HG02840 (cell line): ENCODE measurements at regions not wholly inside any gene's neighbourhood (a gene's known extent, or its start where the extent isn't known, plus 50 kb on each side); places are given as distances from the start of the nearest gene placed in this dataset.
"Not testable (repeated sequence)": the region's sequence is repeated elsewhere in the genome, so short reads cannot be mapped to it uniquely, and the experiment has no call there.

Experiments
- ATAC-seq: cut with Tn5 transposase; IDR thresholded peaks from one replicate; pipeline ENCODE4 v1.9.1; 2021; ENCODE audit warnings: mild to moderate bottlenecking, moderate library complexity, moderate number of reproducible peaks; ENCODE audit not compliant: unreplicated experiment, low FRiP score

GRCh38 chr4:189809839-189810238, 130.8 kb upstream of the FRG1 start:
- no peak for ATAC-seq

DNA sequence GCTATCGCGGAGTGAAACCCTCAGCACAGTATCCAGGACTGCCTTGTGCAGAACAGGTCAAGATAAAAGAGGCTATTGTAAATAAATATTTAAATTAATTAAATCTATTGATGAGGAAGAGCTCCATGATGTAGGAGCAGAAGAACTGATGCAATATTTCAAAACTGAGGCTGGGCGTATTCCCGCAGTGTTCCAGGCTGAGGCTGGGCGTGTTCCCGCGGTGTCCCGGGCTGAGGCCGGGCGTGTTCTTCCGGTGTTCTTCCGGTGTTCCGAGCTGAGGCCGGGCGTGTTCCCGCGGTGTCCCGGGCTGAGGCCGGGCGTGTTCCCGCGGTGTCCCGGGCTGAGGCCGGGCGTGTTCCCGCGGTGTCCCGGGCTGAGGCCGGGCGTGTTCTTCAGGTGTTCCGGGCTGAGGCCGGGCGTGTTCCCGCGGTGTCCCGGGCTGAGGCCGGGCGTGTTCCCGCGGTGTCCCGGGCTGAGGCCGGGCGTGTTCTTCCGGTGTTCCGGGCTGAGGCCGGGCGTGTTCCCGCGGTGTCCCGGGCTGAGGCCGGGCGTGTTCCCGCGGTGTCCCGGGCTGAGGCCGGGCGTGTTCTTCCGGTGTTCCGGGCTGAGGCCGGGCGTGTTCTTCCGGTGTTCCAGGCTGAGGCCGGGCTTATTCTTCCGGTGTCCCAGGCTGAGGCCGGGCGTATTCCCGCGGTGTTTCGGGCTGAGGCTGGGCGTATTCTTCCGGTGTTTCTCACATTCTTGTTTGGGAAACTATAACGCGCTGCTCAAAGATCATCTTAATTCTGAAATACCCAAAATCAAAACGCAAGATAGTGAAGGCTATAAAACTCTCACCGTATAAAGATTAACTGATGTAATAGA, 130.1 kb upstream of the FRG1 start:
- ATAC-seq, result not testable (repeated sequence)

DNA sequence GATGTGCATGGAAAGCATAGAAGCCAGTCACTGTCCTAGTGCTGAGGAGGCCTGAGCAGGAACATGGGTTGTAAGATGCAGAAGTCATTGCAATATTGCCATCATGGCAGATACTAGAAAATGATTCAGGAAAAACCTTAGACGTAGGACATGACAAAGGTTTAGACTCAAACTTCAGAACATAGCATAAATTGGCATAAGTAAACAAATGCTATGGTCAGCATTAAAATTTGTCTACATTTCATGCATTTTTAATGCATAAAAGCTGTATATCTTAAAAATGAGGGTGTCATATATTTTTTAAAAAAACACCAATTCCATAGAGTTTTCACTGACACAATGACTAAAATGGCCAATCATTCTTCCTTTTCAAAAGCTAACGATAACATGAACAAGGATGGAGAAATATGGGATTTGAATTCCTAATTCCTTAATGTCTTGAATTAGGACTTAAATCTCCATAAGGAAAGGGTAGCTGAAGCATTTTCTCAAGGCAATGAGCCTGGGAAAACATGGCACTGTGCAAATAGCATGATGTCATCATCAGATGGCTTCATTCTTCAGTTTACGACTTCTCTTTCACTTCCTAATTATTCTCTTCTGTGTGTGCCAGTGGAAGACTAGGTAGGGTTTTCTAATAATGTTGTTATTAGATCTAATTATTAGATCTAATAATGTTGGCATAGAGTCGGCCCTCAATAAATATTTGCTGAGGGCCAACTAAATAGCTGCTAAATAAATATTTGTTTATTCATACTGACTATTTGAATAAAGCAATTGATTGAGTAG, 125.1 kb upstream of the FRG1 start:
- no peak for ATAC-seq

GRCh38 chr4:189822326-189822725, 118.3 kb upstream of the FRG1 start:
- ATAC-seq, result no peak

GRCh38 chr4:189823591-189823990, 117.1 kb upstream of the FRG1 start:
- no peak for ATAC-seq

DNA sequence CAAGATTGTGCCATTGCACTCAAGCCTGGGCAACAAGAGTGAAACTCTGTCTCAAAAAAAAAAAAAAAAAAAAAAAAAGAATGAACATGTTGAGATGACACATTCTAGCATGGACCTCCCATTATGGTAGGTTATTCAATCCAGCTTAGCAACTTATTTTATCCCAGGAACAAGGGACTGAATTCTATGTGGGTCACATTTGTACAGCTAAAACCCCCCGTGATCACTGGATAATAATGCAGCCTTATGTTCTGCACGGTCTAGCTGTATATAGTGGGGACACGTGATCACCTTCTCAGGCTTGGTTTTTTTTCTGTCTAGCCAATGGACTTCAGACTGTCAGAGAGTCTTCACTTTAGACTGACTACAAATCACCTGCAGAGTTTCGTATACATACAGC, 115.2 kb upstream of the FRG1 start:
- no peak for ATAC-seq

- ATAC-seq, result no peak
Observed at GRCh38 chr4:189826657-189827056, 114.0 kb upstream of the FRG1 start.

DNA sequence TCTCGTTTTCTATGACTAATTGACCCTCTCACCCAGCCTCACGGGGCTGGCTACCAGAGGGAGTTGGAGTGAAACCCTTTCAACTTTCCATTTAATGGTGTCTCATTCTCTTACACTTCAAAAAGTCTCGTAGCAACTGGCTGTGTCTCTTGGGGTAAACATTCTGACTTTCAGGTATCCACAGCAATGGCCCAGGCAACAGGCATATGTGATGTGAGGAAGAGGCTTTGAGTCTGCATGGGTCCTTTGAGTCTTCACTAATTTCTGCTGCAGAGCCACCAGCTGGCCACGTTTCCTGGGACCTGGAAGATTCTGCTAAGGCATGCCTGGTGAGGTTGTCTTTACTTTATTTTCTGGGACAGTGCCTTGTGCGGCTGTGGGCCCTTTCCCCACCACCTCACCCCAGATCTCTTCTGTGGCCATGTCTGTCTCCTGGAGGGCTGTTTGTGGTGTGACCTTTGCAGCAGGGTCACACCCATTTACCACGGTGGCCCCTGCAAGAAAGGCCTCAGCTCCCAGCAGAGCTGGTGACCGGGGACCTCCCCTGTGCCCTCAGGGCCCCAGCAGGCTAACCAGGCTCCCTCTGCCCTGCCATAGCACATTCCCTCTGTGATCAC, 112.5 kb upstream of the FRG1 start:
- ATAC-seq, result no peak

GRCh38 chr4:189832528-189832927, 108.1 kb upstream of the FRG1 start:
- ATAC-seq, result no peak

GRCh38 chr4:189834616-189835015, 106.1 kb upstream of the FRG1 start:
- ATAC-seq, result no peak

DNA sequence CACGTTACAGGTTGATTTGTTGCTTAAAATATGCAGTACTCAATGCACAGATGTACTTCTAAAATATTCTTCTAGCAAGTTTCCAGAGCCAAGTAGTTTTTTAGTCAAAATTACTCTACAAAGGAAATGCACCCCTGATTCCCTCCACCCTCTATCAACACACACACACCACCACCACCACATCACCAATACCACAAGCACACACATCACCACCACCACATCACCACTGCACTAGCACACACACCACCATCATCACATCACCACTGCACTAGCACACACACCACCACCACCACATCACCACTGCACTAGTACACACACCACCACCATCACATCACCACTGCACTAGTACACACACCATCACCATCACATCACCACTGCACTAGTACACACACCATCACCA, 105.2 kb upstream of the FRG1 start:
- ATAC-seq, result no peak

DNA sequence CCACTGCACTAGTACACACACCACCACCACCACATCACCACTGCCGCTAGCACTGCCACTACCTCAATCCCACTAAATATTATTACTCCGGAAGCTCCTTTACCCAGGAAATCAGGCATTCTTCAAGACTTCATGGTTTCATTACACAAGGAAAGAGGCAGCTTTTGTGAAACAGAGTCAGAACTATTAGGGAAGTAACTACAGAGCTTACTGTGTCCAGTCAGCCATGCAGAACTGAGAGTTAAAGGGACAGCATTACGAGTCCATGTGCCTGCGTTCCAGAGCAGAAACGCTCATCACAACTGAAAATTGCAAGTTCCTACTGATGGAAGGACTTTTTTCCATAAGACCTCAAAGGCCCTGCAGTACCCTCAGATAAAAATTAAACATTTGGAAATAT, 103.2 kb upstream of the FRG1 start:
- ATAC-seq, result no peak

- ATAC-seq, result no peak
Observed at GRCh38 chr4:189838821-189839497, 101.7 kb upstream of the FRG1 start.

DNA sequence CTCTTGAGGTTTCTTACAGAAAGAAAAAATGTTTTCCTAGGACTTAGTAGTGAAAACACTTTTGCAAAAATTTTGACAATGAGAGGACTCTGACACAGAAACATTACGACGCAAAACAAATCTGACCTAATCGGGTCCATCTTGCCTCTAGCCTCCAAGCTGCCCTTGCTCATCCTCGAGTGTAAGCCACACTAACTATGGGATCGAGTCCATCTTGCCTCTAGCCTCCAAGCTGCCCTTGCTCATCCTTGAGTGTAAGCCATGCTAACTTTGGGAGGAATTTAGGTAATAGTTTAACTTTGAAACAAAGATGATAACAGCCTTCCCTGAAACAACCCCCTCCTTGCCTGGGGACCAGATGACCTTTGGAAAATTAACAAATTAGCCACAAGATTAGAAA, 100.3 kb upstream of the FRG1 start:
- ATAC-seq, result no peak

DNA sequence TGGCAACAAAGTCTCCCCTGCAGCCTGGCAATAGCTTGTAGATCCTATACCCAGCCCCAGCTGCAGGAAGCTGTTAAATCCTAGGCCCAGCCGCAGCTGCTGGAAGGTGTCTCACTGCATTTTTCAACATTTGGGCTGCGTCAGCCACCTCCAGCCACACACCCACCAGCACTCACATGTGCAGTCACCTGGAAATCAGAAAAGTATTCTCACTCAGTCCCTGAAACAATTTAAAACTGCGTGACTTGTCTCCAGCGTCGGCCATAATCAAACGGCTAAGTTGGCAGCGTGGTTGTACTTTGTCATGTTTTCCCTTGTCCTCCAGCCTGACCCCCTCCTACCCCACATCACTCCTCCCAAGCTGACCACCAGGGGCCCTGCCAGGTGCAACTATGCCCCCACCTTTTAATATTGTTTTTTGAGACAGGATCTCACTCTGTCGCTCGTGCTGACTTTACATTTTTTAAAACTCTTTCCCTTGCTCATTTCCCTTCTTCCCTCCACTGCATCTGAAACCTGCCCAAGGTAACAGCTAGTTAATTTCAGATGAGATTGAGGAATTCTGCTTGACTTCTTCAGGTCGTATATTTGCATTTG, 97.2 kb upstream of the FRG1 start:
- no peak for ATAC-seq

DNA sequence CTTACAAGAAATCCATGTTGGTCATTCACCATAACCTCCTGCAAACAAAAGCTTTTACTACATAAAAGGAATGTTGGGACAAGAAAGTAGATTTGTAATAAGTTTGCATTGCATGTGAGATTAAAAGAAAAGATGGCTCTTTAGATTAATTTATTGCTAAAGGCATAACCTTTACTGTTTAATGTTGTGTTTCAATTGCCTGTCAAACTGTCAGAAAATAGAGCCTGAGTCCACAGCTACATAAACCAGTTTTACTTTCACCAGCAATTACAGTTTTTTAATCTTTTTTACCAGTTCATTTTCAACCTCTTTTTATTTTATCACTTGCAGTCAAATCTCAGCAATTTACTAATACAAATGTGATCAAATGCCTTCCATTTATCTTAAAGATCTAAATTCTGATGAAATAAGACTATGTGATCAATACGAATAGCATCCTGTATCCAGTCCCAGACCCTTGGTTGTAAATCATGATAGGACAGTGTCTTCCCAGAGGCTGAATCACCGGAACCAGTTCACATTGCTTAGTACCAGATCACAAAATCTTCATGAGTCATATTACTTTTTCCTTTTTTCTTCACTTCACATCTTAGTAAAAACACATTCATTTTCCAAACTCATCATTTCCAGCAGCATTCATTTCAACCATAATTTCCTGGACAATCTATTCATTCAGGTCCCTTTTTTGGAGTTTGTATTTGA, 95.4 kb upstream of the FRG1 start:
- no peak for ATAC-seq

DNA sequence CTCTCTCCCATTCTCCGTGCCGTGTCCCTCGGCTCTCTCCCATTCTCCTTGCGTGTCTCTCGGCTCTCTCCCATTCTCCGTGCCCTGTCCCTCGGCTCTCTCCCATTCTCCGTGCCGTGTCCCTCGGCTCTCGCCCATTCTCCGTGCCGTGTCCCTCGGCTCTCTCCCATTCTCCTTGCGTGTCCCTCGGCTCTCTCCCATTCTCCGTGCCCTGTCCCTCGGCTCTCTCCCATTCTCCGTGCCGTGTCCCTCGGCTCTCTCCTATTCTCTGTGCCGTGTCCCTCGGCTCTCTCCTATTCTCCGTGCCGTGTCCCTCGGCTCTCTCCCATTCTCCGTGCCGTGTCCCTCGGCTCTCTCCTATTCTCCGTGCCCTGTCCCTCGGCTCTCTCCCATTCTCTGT, 94.6 kb upstream of the FRG1 start:
- ATAC-seq, result not testable (repeated sequence)

DNA sequence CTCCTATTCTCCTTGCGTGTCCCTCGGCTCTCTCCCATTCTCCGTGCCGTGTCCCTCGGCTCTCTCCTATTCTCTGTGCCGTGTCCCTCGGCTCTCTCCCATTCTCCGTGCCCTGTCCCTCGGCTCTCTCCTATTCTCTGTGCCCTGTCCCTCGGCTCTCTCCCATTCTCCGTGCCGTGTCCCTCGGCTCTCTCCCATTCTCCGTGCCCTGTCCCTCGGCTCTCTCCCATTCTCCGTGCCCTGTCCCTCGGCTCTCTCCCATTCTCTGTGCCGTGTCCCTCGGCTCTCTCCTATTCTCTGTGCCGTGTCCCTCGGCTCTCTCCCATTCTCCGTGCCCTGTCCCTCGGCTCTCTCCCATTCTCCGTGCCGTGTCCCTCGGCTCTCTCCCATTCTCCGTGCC, 94.1 kb upstream of the FRG1 start:
- not testable (repeated sequence) for ATAC-seq

- ATAC-seq, result not testable (repeated sequence)
Observed at GRCh38 chr4:189848672-189849071, 92.0 kb upstream of the FRG1 start.
